Gastroesophageal sphincter (tissue), 4 donors: ENCODE measurements at regions not wholly inside any gene's neighbourhood (a gene's known extent, or its start where the extent isn't known, plus 50 kb on each side); places are given as distances from the start of the nearest gene placed in this dataset.

Experiments
- ATAC-seq: fragments of 150-250 bp; one replicate; pipeline ENCODE4 v1.9.1; 2016; ENCODE audit warnings: mild to moderate bottlenecking, moderate library complexity
- H3K27ac ChIP-seq, 4 donors: fragments of 200-600 bp; sonication (generic) in 3 of 4; 1 replicate in 3 of 4; 2 replicates in 1 of 4; pipeline ENCODE4 v1.5.1; 2016 to 2019
- H3K27me3 ChIP-seq: fragments of 200-600 bp; sonication (generic); one replicate; pipeline ENCODE4 v1.5.1; 2019
- H3K36me3 ChIP-seq, 2 donors: fragments of 200-600 bp; sonication (generic); one replicate each; pipeline ENCODE4 v1.5.1; 2019; ENCODE audit warnings: control low read depth in 1 of 2
- H3K4me1 ChIP-seq, 3 donors: fragments of 200-600 bp; sonication (generic); 1 replicate in 2 of 3; 2 replicates in 1 of 3; pipeline ENCODE4 v1.5.1; 2016 to 2019; ENCODE audit warnings: control low read depth in 2 of 3
- H3K4me3 ChIP-seq, 2 donors: fragments of 200-600 bp; sonication (generic); one replicate each; pipeline ENCODE4 v1.5.1; 2019; ENCODE audit warnings: mild to moderate bottlenecking in 1 of 2, moderate library complexity in 1 of 2
- H3K9me3 ChIP-seq, 3 donors: fragments of 200-600 bp; sonication (generic); one replicate each; pipeline ENCODE4 v1.5.1; 2017 to 2019; ENCODE audit warnings: control low read depth in 2 of 3
- EP300 ChIP-seq: sonication (generic); formaldehyde crosslinking; IDR thresholded peaks from one replicate; pipeline ENCODE4 v1.6.1; 2017; ENCODE audit warnings: antibody characterized with exemption, mild to moderate bottlenecking
- POLR2A ChIP-seq, 2 donors: fragments of 450-650 bp; IDR thresholded peaks; one replicate each; pipeline ENCODE4 v1.6.1; 2017; ENCODE audit warnings: antibody characterized with exemption in 2 of 2, mild to moderate bottlenecking in 2 of 2, moderate library complexity in 1 of 2
- POLR2AphosphoS5 ChIP-seq: sonication (generic); formaldehyde crosslinking; IDR thresholded peaks from one replicate; pipeline ENCODE4 v1.6.1; 2017; ENCODE audit warnings: antibody characterized with exemption
- whole genome bisulfite sequencing, 2 donors: methylation state at CpG; one replicate each; pipeline ENCODE4 v1.1.5; 2018; ENCODE audit warnings: low coverage in 1 of 2; 5-methylcytosine and 5-hydroxymethylcytosine counted together
- TF ChIP-seq, protein P1 (sequence below), 4 experiments: fragments of 200-600 bp in 2 of 4; fragments of 450-650 bp in 2 of 4; sonication (generic) in 1 of 4; IDR thresholded peaks; one replicate each; pipeline ENCODE4 v1.5.1; 2017 to 2019; ENCODE audit warnings: antibody characterized with exemption in 4 of 4, mild to moderate bottlenecking in 2 of 4, moderate library complexity in 2 of 4

DNA sequence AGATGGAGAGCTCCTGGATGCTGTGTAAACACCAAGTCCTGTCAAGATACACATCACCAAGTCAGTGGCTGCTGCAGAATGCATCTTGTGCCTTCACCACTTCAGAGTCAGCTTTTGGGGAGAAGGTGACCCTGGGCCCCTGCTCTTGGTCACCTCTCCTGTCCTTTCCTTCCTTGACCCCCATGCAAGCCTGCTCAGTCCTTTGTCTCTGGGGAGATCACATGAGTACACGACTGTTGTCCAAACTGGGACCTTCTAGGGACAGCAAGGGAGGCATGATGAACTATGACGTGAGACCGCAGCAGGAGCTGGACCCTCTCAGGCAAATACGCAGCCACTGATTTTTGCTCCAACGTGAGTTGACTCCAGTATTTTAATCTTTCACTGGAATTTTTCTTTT is 706.9 kb upstream of the ID2 start:
- H3K4me1 ChIP-seq: no peaks in the 10 kb centered on the region
- 80 to 95% methylated on average over 1 to 5 of the region's 5 CpGs for WGBS, 2 donors
- H3K27me3 ChIP-seq: no peaks in the 10 kb centered on the region
- no peak for ATAC-seq
- TF ChIP-seq POLR2A (IDR thresholded peaks at IDR 0.05) (no peak), POLR2AphosphoS5 (no peak), EP300 (no peak)
- TF ChIP-seq, protein P1, sequence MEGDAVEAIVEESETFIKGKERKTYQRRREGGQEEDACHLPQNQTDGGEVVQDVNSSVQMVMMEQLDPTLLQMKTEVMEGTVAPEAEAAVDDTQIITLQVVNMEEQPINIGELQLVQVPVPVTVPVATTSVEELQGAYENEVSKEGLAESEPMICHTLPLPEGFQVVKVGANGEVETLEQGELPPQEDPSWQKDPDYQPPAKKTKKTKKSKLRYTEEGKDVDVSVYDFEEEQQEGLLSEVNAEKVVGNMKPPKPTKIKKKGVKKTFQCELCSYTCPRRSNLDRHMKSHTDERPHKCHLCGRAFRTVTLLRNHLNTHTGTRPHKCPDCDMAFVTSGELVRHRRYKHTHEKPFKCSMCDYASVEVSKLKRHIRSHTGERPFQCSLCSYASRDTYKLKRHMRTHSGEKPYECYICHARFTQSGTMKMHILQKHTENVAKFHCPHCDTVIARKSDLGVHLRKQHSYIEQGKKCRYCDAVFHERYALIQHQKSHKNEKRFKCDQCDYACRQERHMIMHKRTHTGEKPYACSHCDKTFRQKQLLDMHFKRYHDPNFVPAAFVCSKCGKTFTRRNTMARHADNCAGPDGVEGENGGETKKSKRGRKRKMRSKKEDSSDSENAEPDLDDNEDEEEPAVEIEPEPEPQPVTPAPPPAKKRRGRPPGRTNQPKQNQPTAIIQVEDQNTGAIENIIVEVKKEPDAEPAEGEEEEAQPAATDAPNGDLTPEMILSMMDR (IDR thresholded peaks at IDR 0.05): no peak
- no peak overlapping the region for H3K27ac ChIP-seq
- no peaks in the 10 kb centered on the region for H3K36me3 ChIP-seq
- no peak overlapping the region for H3K4me3 ChIP-seq
- no peaks in the 10 kb centered on the region for H3K9me3 ChIP-seq

DNA sequence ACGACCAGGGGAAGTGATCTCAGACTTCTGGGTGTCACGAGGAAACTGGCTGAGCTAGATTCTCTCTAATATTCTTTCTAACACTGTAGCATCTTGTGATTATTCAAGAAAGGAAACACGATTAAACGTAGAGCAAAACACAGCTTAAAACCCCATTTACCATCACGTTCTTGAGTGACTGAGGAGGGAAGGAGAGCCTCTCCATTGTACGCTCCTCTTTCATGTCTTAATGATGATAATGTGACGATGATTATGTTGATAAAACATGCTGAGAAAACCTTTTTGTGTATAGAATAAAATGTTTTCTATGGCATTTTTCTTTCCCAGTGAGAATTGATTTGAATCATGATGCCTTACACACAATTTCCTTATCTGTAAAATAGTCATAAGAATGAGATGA is 705.6 kb upstream of the ID2 start:
- no peak for ATAC-seq
- H3K27me3 ChIP-seq: no peaks in the 10 kb centered on the region
- H3K36me3 ChIP-seq: no peaks in the 10 kb centered on the region
- no peak overlapping the region for H3K4me3 ChIP-seq
- H3K27ac ChIP-seq: no peak overlapping the region
- no peaks in the 10 kb centered on the region for H3K9me3 ChIP-seq
- TF ChIP-seq EP300 (no peak), POLR2A (IDR thresholded peaks at IDR 0.05) (no peak), POLR2AphosphoS5 (no peak)
- TF ChIP-seq, protein P1 (IDR thresholded peaks at IDR 0.05): no peak
- H3K4me1 ChIP-seq: no peaks in the 10 kb centered on the region
- WGBS, 2 donors: 64 to 76% methylated on average over 7 of the region's 7 CpGs

DNA sequence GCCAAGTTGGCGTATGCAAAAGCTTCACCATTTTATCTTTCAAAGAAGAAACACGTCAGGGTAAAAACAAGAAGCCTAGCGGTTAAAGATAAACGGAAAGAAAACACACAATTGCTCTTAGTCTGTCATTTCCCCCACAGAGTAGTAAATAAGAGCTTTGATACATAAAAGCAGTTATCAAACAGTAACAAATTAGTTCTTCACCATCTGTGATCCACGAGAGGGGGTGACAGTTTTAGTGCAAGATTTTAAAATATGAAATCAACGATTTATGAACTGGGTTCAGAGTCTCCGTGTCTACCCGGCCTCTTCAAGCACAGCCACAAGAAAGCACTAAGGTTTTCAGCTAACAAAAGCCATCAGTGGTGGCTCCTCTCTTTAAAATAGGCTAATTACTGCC is 703.9 kb upstream of the ID2 start:
- TF ChIP-seq POLR2AphosphoS5 (no peak), EP300 (no peak), POLR2A (IDR thresholded peaks at IDR 0.05) (no peak)
- TF ChIP-seq, protein P1 (IDR thresholded peaks at IDR 0.05): no peak
- no peaks in the 10 kb centered on the region for H3K27me3 ChIP-seq
- H3K9me3 ChIP-seq: peaks cover 0 to 9% (median 0%) of the 10 kb centered on the region in 3 donors
- no peak for ATAC-seq
- no peaks in the 10 kb centered on the region for H3K36me3 ChIP-seq
- no peaks in the 10 kb centered on the region for H3K4me1 ChIP-seq
- H3K27ac ChIP-seq: no peak overlapping the region
- WGBS, 2 donors: 69 to 75% methylated on average over 8 of the region's 8 CpGs
- H3K4me3 ChIP-seq: no peak overlapping the region

DNA sequence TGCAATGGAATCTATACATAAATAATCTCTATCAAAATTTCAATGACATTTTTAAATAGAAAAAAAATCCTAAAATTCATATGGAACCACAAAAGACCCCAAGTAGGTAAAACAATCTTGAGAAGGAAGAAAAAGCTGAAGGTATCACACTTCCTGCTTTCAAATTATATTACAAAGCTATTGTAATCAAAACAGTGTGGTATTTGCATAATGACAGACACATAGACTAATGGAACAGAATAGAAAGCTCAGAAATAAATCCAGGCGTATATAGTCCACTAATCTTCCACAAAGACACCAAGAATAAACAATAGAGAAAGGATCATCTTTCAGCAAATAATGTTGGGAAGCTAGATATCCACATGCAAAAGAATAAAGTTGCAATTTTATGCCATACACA is 699.8 kb upstream of the ID2 start:
- WGBS, 2 donors: 73 to 86% methylated on average over 1 of the region's 1 CpG
- Histone ChIP-seq H3K36me3 (no peaks in the 10 kb centered on the region), H3K4me1 (no peaks in the 10 kb centered on the region), H3K27ac (no peak overlapping the region), H3K27me3 (no peaks in the 10 kb centered on the region), H3K9me3 (peaks cover 0 to 9% (median 0%) of the 10 kb centered on the region in 3 donors), H3K4me3 (no peak overlapping the region)
- no peak for ATAC-seq
- TF ChIP-seq, protein P1 (IDR thresholded peaks at IDR 0.05): no peak
- TF ChIP-seq POLR2AphosphoS5: no peak
- TF ChIP-seq POLR2A (IDR thresholded peaks at IDR 0.05): no peak
- TF ChIP-seq EP300: no peak

DNA sequence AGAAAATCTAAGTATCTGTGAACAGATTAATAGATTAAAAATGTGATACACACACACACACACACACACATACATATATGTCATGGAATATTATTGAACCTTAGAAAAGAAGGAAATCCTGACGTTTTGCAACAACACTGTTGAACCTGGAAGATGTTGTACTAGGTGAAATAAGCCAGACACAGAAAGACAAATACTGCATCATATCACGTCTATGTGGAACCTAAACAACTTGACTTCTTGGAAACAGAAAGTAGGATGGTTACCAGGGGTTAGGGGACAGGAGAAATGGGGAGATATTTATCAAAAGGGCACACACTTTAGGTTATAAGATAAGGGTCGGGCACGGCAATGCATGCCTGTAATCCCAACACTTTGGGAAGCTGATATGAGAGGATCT is 698.4 kb upstream of the ID2 start:
- no peak overlapping the region for H3K27ac ChIP-seq
- ATAC-seq: no peak
- WGBS, 2 donors: 48 to 67% methylated on average over 3 to 4 of the region's 4 CpGs
- no peak overlapping the region for H3K4me3 ChIP-seq
- H3K9me3 ChIP-seq: peaks cover 0 to 9% (median 0%) of the 10 kb centered on the region in 3 donors
- no peaks in the 10 kb centered on the region for H3K36me3 ChIP-seq
- TF ChIP-seq EP300 (no peak), POLR2A (IDR thresholded peaks at IDR 0.05) (no peak), POLR2AphosphoS5 (no peak)
- TF ChIP-seq, protein P1 (IDR thresholded peaks at IDR 0.05): no peak
- no peaks in the 10 kb centered on the region for H3K27me3 ChIP-seq
- H3K4me1 ChIP-seq: no peaks in the 10 kb centered on the region
